Keratinocyte (primary cell): ENCODE measurements at regions not wholly inside any gene's neighbourhood (a gene's known extent, or its start where the extent isn't known, plus 50 kb on each side); places are given as distances from the start of the nearest gene placed in this dataset.

ENCODE experiments used
- DNase-seq: peaks from one replicate; pipeline ENCODE4 v3.0.0-alpha.2; 2011; ENCODE audit warnings: low read depth, missing footprints, low spot score
- FAIRE-seq: peaks from 2 replicates; lab custom pipeline; 2011; peaks lifted over from hg19 to GRCh38; lab: Jason Lieb, UNC
- H2AFZ ChIP-seq: 2 replicates; pipeline ENCODE4 v1.6.0; 2012; ENCODE audit warnings: low read length, control low read depth, inconsistent platforms; ENCODE audit not compliant: control insufficient read depth
- H3K27ac ChIP-seq: 2 replicates; pipeline ENCODE4 v1.5.1; 2011; ENCODE audit warnings: low read length; ENCODE audit not compliant: control insufficient read depth, insufficient read depth
- H3K27me3 ChIP-seq: 3 replicates; pipeline ENCODE4 v1.6.0; 2011; ENCODE audit warnings: low read length; ENCODE audit not compliant: control insufficient read depth, insufficient read depth; ENCODE audit errors: extremely low read depth
- H3K36me3 ChIP-seq, 2 experiments: 2 replicates in 1 of 2; 3 replicates in 1 of 2; pipeline ENCODE4 v1.5.1; 2011; ENCODE audit warnings: low read length in 2 of 2, mild to moderate bottlenecking in 1 of 2; ENCODE audit not compliant: control insufficient read depth in 2 of 2, insufficient read depth in 2 of 2; ENCODE audit errors: extremely low read depth in 1 of 2
- H3K4me1 ChIP-seq: 3 replicates; pipeline ENCODE4 v1.5.1; 2011; ENCODE audit warnings: low read length; ENCODE audit not compliant: control insufficient read depth, insufficient read depth; ENCODE audit errors: extremely low read depth
- H3K4me2 ChIP-seq: 3 replicates; pipeline ENCODE4 v1.6.0; 2011; ENCODE audit warnings: low read depth, low read length; ENCODE audit not compliant: control insufficient read depth, insufficient read depth; ENCODE audit errors: extremely low read depth
- H3K4me3 ChIP-seq, 3 experiments: fragments of 200-600 bp in 1 of 3; sonication (generic) in 1 of 3; 2 replicates in 2 of 3; 3 replicates in 1 of 3; pipeline ENCODE4 v1.5.1; 2011 to 2016; ENCODE audit warnings: low read length in 3 of 3, mild to moderate bottlenecking in 3 of 3, control low read depth in 2 of 3, inconsistent platforms in 1 of 3, low read depth in 1 of 3, mixed read lengths in 1 of 3, mixed run types in 1 of 3, moderate library complexity in 1 of 3; ENCODE audit not compliant: control insufficient read depth in 2 of 3, insufficient read depth in 2 of 3; ENCODE audit errors: extremely low read depth in 1 of 3
- H3K79me2 ChIP-seq: 2 replicates; pipeline ENCODE4 v1.6.0; 2012; ENCODE audit warnings: low read length; ENCODE audit not compliant: control insufficient read depth, insufficient read depth
- H3K9ac ChIP-seq: 3 replicates; pipeline ENCODE4 v1.6.0; 2011; ENCODE audit warnings: low read length; ENCODE audit not compliant: control insufficient read depth, insufficient read depth; ENCODE audit errors: extremely low read depth
- H3K9me1 ChIP-seq: 3 replicates; pipeline ENCODE4 v1.6.0; 2011; ENCODE audit warnings: low read length; ENCODE audit not compliant: control insufficient read depth, insufficient read depth; ENCODE audit errors: extremely low read depth
- H3K9me3 ChIP-seq: 2 replicates; pipeline ENCODE4 v1.5.1; 2012; ENCODE audit warnings: low read depth, low read length; ENCODE audit not compliant: control insufficient read depth
- H4K20me1 ChIP-seq: 3 replicates; pipeline ENCODE4 v1.6.0; 2011; ENCODE audit warnings: low read length; ENCODE audit not compliant: control insufficient read depth, insufficient read depth; ENCODE audit errors: extremely low read depth
- EZH2 ChIP-seq: IDR thresholded peaks from one replicate; pipeline ENCODE4 v1.6.1; 2012; ENCODE audit warnings: inconsistent platforms, mild to moderate bottlenecking, low read length, moderate library complexity
- dilution Hi-C: fragments of 300-500 bp; cut with MboI; formaldehyde crosslinking; loops from one replicate; pipeline ENCODE4 v1.7.0; 2020; ENCODE audit warnings: low sequenced_read_pairs; ENCODE audit not compliant: extremely low pct_ligation_motif_present
- TF ChIP-seq, protein P1 (sequence below), 3 experiments: IDR thresholded peaks in 1 of 3; conservative IDR thresholded peaks in 1 of 3; optimal IDR thresholded peaks in 1 of 3; 2 replicates in 2 of 3; 3 replicates in 1 of 3; pipeline versions ENCODE3 to v1.5.1; 2011; ENCODE audit warnings: low read length in 3 of 3, mild to moderate bottlenecking in 3 of 3, moderate library complexity in 2 of 3, control low read depth in 1 of 3, inconsistent platforms in 1 of 3; ENCODE audit not compliant: insufficient read depth in 2 of 3; ENCODE audit errors: extremely low read depth in 1 of 3

DNA sequence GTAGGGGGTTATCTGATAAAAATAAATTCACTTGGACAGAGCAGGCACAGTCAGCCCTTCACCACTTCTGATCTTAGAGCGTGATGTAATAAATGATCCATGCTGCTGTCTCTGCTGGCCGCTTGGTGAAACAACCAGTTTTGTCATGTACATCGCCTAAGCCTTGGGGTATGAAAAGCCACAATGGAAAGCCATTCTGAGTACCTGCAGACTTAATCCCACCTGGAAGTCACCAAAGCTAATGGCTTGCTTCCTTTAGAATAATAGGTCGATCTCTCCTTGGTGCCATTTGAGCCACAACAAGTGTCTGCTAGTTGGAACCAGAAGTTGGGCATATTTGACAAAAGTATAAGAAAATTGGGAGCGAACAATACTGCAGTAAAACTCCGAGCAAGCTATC, 1649.7 kb upstream of the SPRY2 start:
- Histone ChIP-seq H3K9me1 (no peaks in the 10 kb centered on the region), H3K9me3 (no peaks in the 10 kb centered on the region), H3K4me3 (no peak overlapping the region), H3K4me1 (no peaks in the 10 kb centered on the region), H3K36me3 (no peaks in the 10 kb centered on the region), H4K20me1 (no peaks in the 10 kb centered on the region), H3K27ac (no peak overlapping the region), H3K79me2 (no peaks in the 10 kb centered on the region), H3K9ac (no peak overlapping the region), H3K4me2 (no peak overlapping the region), H2AFZ (no peak overlapping the region), H3K27me3 (no peaks in the 10 kb centered on the region)
- TF ChIP-seq EZH2: no peak
- TF ChIP-seq, protein P1, sequence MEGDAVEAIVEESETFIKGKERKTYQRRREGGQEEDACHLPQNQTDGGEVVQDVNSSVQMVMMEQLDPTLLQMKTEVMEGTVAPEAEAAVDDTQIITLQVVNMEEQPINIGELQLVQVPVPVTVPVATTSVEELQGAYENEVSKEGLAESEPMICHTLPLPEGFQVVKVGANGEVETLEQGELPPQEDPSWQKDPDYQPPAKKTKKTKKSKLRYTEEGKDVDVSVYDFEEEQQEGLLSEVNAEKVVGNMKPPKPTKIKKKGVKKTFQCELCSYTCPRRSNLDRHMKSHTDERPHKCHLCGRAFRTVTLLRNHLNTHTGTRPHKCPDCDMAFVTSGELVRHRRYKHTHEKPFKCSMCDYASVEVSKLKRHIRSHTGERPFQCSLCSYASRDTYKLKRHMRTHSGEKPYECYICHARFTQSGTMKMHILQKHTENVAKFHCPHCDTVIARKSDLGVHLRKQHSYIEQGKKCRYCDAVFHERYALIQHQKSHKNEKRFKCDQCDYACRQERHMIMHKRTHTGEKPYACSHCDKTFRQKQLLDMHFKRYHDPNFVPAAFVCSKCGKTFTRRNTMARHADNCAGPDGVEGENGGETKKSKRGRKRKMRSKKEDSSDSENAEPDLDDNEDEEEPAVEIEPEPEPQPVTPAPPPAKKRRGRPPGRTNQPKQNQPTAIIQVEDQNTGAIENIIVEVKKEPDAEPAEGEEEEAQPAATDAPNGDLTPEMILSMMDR (optimal IDR thresholded peaks at IDR 0.05 in 1 of 3, IDR thresholded peaks at IDR 0.05 in 1 of 3, conservative IDR thresholded peaks at IDR 0.05 in 1 of 3; ENCODE audit: extremely low read depth in 1 of 3, insufficient read depth in 2 of 3, low read length in 3 of 3): no peak
- FAIRE-seq (no peak), DNase-seq (no peak)
- dilution Hi-C loops: no loop called here

DNA sequence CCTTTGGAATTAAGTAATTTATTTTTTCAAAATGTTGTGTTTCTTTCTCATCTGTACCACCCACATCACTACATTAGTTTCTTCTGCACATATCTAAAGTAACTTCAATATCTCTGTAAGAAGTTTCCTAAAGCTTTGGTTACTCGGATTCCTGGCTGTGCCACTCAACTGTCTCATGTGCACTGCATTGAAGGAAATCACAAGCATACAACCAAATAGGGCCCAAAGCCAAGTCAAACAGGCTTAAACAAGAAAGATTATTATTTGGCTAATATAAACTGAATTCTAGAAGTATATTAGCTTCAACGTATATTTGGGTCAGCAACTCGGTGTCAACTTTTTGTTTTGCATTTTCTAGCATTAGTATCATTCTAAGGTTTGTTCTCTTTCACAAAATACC, 1647.6 kb upstream of the SPRY2 start:
- Histone ChIP-seq H3K36me3 (no peaks in the 10 kb centered on the region), H4K20me1 (no peaks in the 10 kb centered on the region), H3K4me2 (no peak overlapping the region), H3K4me1 (no peaks in the 10 kb centered on the region), H3K9me3 (no peaks in the 10 kb centered on the region), H3K4me3 (no peak overlapping the region), H3K27me3 (no peaks in the 10 kb centered on the region), H3K9ac (no peak overlapping the region), H2AFZ (no peak overlapping the region), H3K27ac (no peak overlapping the region), H3K9me1 (no peaks in the 10 kb centered on the region), H3K79me2 (no peaks in the 10 kb centered on the region)
- no peak for TF ChIP-seq EZH2
- DNase-seq (no peak), FAIRE-seq (no peak)
- dilution Hi-C loops: no loop called here

DNA sequence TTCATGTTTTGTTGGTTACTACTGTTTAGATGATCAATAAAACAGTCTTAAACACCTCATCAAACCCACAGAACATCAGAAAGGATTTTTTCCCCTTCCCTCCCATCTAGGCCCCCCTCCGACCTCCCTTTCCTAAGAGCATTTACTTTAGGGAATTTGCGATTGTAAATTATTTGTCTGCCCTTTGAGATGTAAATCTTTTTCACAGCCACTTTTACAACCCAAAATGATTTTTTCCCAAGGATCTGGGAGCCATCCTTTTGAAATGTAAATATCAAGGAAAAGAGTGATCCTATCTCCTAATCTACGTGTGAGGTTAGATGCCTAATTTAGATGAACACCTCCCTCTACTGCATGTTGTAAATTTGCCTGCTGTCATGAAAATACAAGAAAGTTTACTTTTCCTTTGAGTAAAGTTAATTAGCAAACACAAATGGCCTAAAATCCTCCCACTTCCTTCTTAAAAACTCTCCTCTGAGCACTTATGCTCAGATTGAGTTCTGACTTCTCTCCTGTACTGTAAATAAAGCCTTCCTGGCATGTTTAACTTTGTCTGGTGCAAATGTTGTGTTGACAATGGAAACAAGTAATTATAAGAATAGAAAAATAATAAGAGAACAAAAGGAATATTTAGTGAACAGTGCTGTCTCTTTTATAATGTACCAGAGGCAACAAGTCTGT, 1646.9 kb upstream of the SPRY2 start:
- Histone ChIP-seq H2AFZ (no peak overlapping the region), H3K79me2 (no peaks in the 10 kb centered on the region), H3K27ac (no peak overlapping the region), H3K27me3 (no peaks in the 10 kb centered on the region), H3K9ac (no peak overlapping the region), H3K4me2 (no peak overlapping the region), H4K20me1 (no peaks in the 10 kb centered on the region), H3K9me1 (no peaks in the 10 kb centered on the region), H3K4me1 (no peaks in the 10 kb centered on the region), H3K9me3 (no peaks in the 10 kb centered on the region), H3K36me3 (no peaks in the 10 kb centered on the region), H3K4me3 (no peak overlapping the region)
- DNase-seq: no peak
- TF ChIP-seq, protein P1 (optimal IDR thresholded peaks at IDR 0.05 in 1 of 3, IDR thresholded peaks at IDR 0.05 in 1 of 3, conservative IDR thresholded peaks at IDR 0.05 in 1 of 3; ENCODE audit: extremely low read depth in 1 of 3, insufficient read depth in 2 of 3, low read length in 3 of 3): no peak
- TF ChIP-seq EZH2: no peak
- no peak for FAIRE-seq
- dilution Hi-C loops: no loop called here
